WTC11 (cell line): ENCODE measurements at regions not wholly inside any gene's neighbourhood (a gene's known extent, or its start where the extent isn't known, plus 50 kb on each side); places are given as distances from the start of the nearest gene placed in this dataset.

Experiments
- ATAC-seq: fragments of 200-7000 bp; cut with Tn5 transposase; 2 replicates; pipeline ENCODE4 v1.10.0; 2021; ENCODE audit warnings: mild to moderate bottlenecking, moderate library complexity
- CTCF ChIA-PET: fragments of 300-600 bp; sonication (Branson Sonifier 250); formaldehyde crosslinking; loops from one replicate; lab custom pipeline; 2021; ENCODE audit warnings: antibody characterized with exemption; lab: Charles Lee
- POLR2A ChIA-PET: fragments of 350-600 bp; sonication (Branson Sonifier 250); formaldehyde crosslinking; loops from one replicate; lab custom pipeline; 2021; ENCODE audit warnings: antibody characterized with exemption; lab: Charles Lee
- DNase-seq: peaks from one replicate; pipeline ENCODE4 v3.0.0; 2021; ENCODE audit warnings: low spot score
- H3K27ac Mint-ChIP-seq: 2 replicates; pipeline ENCODE4 v1.8.0; 2021; ENCODE audit warnings: mixed read lengths
- H3K27me3 Mint-ChIP-seq: 2 replicates; pipeline ENCODE4 v1.8.0; 2021; ENCODE audit warnings: low read depth, mild to moderate bottlenecking, moderate library complexity, mixed read lengths
- H3K36me3 Mint-ChIP-seq: 2 replicates; pipeline ENCODE4 v1.8.0; 2021; ENCODE audit warnings: mixed read lengths
- H3K4me1 Mint-ChIP-seq: 2 replicates; pipeline ENCODE4 v1.8.0; 2022; ENCODE audit warnings: mixed read lengths
- H3K4me3 Mint-ChIP-seq: 2 replicates; pipeline ENCODE4 v1.8.0; 2021; ENCODE audit warnings: mild to moderate bottlenecking, moderate library complexity, mixed read lengths
- H3K9me3 Mint-ChIP-seq: 2 replicates; pipeline ENCODE4 v1.8.0; 2021; ENCODE audit warnings: mixed read lengths
- ESRRA ChIP-seq: sonication (generic); formaldehyde crosslinking; IDR thresholded peaks from 2 replicates; pipeline ENCODE4 v1.8.1; 2022; ENCODE audit warnings: mild to moderate bottlenecking, missing genetic modification reagents, borderline replicate concordance
- ETV6 ChIP-seq: sonication (generic); formaldehyde crosslinking; IDR thresholded peaks from 2 replicates; pipeline ENCODE4 v1.8.1; 2022; ENCODE audit warnings: mild to moderate bottlenecking, missing genetic modification reagents
- GABPB1 ChIP-seq: sonication (generic); formaldehyde crosslinking; IDR thresholded peaks from 2 replicates; pipeline ENCODE4 v1.8.1; 2023; ENCODE audit warnings: mild to moderate bottlenecking, missing genetic modification reagents
- GTF2I ChIP-seq: fragments of 250-450 bp; sonication (Bioruptor Pico); conservative IDR thresholded peaks from 2 replicates; pipeline ENCODE4 v1.4.0; 2021; ENCODE audit warnings: mild to moderate bottlenecking
- JAZF1 ChIP-seq: fragments of 250-450 bp; sonication (Bioruptor Pico); IDR thresholded peaks from 2 replicates; pipeline ENCODE4 v1.9.0; 2021; ENCODE audit warnings: moderate library complexity, mild to moderate bottlenecking, inconsistent platforms
- MXD4 ChIP-seq: fragments of 250-450 bp; sonication (Bioruptor Pico); IDR thresholded peaks from 2 replicates; pipeline ENCODE4 v1.8.0; 2021; ENCODE audit warnings: mild to moderate bottlenecking, moderate library complexity, borderline replicate concordance
- NFATC4 ChIP-seq: fragments of 250-450 bp; sonication (Bioruptor Pico); IDR thresholded peaks from 2 replicates; pipeline ENCODE4 v1.9.0; 2021; ENCODE audit warnings: mild to moderate bottlenecking
- NR1H2 ChIP-seq: sonication (generic); formaldehyde crosslinking; IDR thresholded peaks from 2 replicates; pipeline ENCODE4 v1.9.0; 2021; ENCODE audit warnings: mild to moderate bottlenecking, moderate library complexity, missing genetic modification reagents
- OVOL2 ChIP-seq: fragments of 250-450 bp; sonication (Bioruptor Pico); IDR thresholded peaks from 2 replicates; pipeline ENCODE4 v1.9.0; 2021; ENCODE audit warnings: mild to moderate bottlenecking, borderline replicate concordance
- RORB ChIP-seq: fragments of 250-450 bp; sonication (Bioruptor Pico); IDR thresholded peaks from 2 replicates; pipeline ENCODE4 v1.9.0; 2021; ENCODE audit warnings: mild to moderate bottlenecking
- SMAD3 ChIP-seq: sonication (generic); formaldehyde crosslinking; IDR thresholded peaks from 2 replicates; pipeline ENCODE4 v1.8.0; 2022; ENCODE audit warnings: missing genetic modification reagents, mild to moderate bottlenecking, borderline replicate concordance
- SMAD4 ChIP-seq: sonication (generic); formaldehyde crosslinking; IDR thresholded peaks from 2 replicates; pipeline ENCODE4 v1.8.0; 2022; ENCODE audit warnings: mild to moderate bottlenecking, missing genetic modification reagents
- SP1 ChIP-seq: sonication (generic); formaldehyde crosslinking; conservative IDR thresholded peaks from 2 replicates; pipeline ENCODE4 v1.8.1; 2022; ENCODE audit warnings: missing genetic modification reagents
- TEAD1 ChIP-seq: sonication (generic); formaldehyde crosslinking; IDR thresholded peaks from 2 replicates; pipeline ENCODE4 v1.8.0; 2022; ENCODE audit warnings: mild to moderate bottlenecking, missing genetic modification reagents
- TP53 ChIP-seq: sonication (generic); formaldehyde crosslinking; IDR thresholded peaks from 2 replicates; pipeline ENCODE4 v1.8.1; 2023; ENCODE audit warnings: mild to moderate bottlenecking, missing genetic modification reagents
- ZNF317 ChIP-seq: sonication (generic); formaldehyde crosslinking; IDR thresholded peaks from 2 replicates; pipeline ENCODE4 v1.8.1; 2023; ENCODE audit warnings: low read depth, mild to moderate bottlenecking, moderate library complexity, missing genetic modification reagents, borderline replicate concordance
- ZNF396 ChIP-seq: fragments of 250-450 bp; sonication (Bioruptor Pico); IDR thresholded peaks from 2 replicates; pipeline ENCODE4 v1.8.0; 2021; ENCODE audit warnings: mild to moderate bottlenecking, moderate library complexity, borderline replicate concordance
- TF ChIP-seq, protein P1 (sequence below): sonication (generic); formaldehyde crosslinking; IDR thresholded peaks from 2 replicates; pipeline ENCODE4 v1.8.1; 2023; ENCODE audit warnings: mild to moderate bottlenecking, missing genetic modification reagents
- TF ChIP-seq, protein P2 (sequence below): sonication (generic); formaldehyde crosslinking; conservative IDR thresholded peaks from 2 replicates; pipeline ENCODE4 v1.8.1; 2022; ENCODE audit warnings: mild to moderate bottlenecking, missing genetic modification reagents
- TF ChIP-seq, protein P3 (sequence below): sonication (generic); formaldehyde crosslinking; IDR thresholded peaks from 2 replicates; pipeline ENCODE4 v1.8.1; 2023; ENCODE audit warnings: mild to moderate bottlenecking, missing genetic modification reagents, moderate library complexity
- TF ChIP-seq, protein P4 (sequence below): fragments of 250-450 bp; sonication (Bioruptor Pico); IDR thresholded peaks from 2 replicates; pipeline ENCODE4 v1.9.0; 2021; ENCODE audit warnings: mild to moderate bottlenecking
- TF ChIP-seq, protein P5 (sequence below): fragments of 250-450 bp; sonication (Bioruptor Pico); IDR thresholded peaks from 2 replicates; pipeline ENCODE4 v1.9.0; 2021; ENCODE audit warnings: mild to moderate bottlenecking, borderline replicate concordance
- TF ChIP-seq, protein P6 (sequence below): sonication (generic); formaldehyde crosslinking; IDR thresholded peaks from 2 replicates; pipeline ENCODE4 v1.8.1; 2023; ENCODE audit warnings: mild to moderate bottlenecking, moderate library complexity, missing genetic modification reagents
- TF ChIP-seq, protein P7 (sequence below): sonication (generic); formaldehyde crosslinking; IDR thresholded peaks from 2 replicates; pipeline ENCODE4 v1.8.1; 2023; ENCODE audit warnings: mild to moderate bottlenecking, missing genetic modification reagents, moderate library complexity
- TF ChIP-seq, protein P8 (sequence below): sonication (generic); formaldehyde crosslinking; IDR thresholded peaks from 2 replicates; pipeline ENCODE4 v1.8.1; 2022; ENCODE audit warnings: mild to moderate bottlenecking, missing genetic modification reagents, moderate library complexity, borderline replicate concordance

DNA sequence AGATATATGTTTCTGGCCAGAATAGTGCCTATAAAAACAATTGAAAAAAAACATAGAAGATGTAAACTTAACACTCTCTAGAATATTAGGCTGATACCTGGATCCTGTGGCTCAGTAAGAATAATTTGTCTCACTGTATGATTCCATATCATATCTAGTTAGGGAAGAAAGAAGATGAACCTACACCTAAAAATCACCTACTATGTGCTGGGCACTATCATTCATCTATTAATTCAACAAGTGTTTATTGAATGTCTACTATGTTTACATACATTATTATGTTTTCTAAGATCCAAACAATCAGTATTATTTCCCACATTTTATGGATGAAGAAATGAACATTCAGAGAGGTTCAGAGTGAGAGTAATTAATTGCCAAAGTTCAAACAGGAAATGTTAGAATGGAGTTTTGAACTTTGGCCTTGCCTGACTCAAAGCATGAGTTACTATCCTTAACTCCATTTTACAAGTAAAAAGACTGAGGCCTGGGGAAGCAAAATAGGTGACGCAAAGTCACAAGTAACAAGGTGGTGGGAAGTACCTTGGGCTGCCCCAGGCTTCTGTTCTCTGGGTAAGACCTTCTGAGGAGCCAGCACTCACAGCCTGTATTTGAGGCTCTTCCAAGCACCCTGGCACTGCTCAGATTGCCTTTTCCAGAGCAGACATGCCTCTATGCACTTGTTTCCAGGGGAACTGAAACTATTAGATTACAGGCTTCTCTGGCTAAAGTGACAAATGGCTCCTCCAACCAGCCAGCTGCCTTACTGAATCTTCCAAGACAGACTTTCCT lies 111.1 kb upstream of the ACSL4 start:
- Mint-ChIP-seq H3K36me3 (no peaks in the 10 kb centered on the region), H3K27ac (no peak overlapping the region), H3K4me3 (no peak overlapping the region), H3K27me3 (no peaks in the 10 kb centered on the region), H3K9me3 (no peaks in the 10 kb centered on the region), H3K4me1 (peaks cover 20% of the 10 kb centered on the region)
- ATAC-seq (no peak), DNase-seq (no peak)
- ChIA-PET POLR2A (no interaction called here), CTCF (interaction anchor here (1.9 kb wide), 1 partner anchor 13 kb away, joined by 5 read pairs; no protein-coding TSS in a partner anchor)
- TF ChIP-seq OVOL2 (no peak), SMAD4 (CRISPR knock-in tag) (no peak), ZNF396 (CRISPR knock-in tag) (no peak), JAZF1 (CRISPR knock-in tag) (no peak), TEAD1 (no peak), TP53 (CRISPR knock-in tag) (no peak), GTF2I (no peak), SP1 (CRISPR knock-in tag) (no peak), ETV6 (CRISPR knock-in tag) (no peak)
- TF ChIP-seq, protein P1, sequence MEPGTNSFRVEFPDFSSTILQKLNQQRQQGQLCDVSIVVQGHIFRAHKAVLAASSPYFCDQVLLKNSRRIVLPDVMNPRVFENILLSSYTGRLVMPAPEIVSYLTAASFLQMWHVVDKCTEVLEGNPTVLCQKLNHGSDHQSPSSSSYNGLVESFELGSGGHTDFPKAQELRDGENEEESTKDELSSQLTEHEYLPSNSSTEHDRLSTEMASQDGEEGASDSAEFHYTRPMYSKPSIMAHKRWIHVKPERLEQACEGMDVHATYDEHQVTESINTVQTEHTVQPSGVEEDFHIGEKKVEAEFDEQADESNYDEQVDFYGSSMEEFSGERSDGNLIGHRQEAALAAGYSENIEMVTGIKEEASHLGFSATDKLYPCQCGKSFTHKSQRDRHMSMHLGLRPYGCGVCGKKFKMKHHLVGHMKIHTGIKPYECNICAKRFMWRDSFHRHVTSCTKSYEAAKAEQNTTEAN (CRISPR knock-in tag): no peak
- TF ChIP-seq, protein P2, sequence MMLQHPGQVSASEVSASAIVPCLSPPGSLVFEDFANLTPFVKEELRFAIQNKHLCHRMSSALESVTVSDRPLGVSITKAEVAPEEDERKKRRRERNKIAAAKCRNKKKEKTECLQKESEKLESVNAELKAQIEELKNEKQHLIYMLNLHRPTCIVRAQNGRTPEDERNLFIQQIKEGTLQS (CRISPR knock-in tag): no peak
- TF ChIP-seq, protein P3, sequence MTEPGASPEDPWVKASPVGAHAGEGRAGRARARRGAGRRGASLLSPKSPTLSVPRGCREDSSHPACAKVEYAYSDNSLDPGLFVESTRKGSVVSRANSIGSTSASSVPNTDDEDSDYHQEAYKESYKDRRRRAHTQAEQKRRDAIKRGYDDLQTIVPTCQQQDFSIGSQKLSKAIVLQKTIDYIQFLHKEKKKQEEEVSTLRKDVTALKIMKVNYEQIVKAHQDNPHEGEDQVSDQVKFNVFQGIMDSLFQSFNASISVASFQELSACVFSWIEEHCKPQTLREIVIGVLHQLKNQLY (CRISPR knock-in tag): no peak
- TF ChIP-seq, protein P4, sequence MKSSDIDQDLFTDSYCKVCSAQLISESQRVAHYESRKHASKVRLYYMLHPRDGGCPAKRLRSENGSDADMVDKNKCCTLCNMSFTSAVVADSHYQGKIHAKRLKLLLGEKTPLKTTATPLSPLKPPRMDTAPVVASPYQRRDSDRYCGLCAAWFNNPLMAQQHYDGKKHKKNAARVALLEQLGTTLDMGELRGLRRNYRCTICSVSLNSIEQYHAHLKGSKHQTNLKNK: no peak
- TF ChIP-seq, protein P5, sequence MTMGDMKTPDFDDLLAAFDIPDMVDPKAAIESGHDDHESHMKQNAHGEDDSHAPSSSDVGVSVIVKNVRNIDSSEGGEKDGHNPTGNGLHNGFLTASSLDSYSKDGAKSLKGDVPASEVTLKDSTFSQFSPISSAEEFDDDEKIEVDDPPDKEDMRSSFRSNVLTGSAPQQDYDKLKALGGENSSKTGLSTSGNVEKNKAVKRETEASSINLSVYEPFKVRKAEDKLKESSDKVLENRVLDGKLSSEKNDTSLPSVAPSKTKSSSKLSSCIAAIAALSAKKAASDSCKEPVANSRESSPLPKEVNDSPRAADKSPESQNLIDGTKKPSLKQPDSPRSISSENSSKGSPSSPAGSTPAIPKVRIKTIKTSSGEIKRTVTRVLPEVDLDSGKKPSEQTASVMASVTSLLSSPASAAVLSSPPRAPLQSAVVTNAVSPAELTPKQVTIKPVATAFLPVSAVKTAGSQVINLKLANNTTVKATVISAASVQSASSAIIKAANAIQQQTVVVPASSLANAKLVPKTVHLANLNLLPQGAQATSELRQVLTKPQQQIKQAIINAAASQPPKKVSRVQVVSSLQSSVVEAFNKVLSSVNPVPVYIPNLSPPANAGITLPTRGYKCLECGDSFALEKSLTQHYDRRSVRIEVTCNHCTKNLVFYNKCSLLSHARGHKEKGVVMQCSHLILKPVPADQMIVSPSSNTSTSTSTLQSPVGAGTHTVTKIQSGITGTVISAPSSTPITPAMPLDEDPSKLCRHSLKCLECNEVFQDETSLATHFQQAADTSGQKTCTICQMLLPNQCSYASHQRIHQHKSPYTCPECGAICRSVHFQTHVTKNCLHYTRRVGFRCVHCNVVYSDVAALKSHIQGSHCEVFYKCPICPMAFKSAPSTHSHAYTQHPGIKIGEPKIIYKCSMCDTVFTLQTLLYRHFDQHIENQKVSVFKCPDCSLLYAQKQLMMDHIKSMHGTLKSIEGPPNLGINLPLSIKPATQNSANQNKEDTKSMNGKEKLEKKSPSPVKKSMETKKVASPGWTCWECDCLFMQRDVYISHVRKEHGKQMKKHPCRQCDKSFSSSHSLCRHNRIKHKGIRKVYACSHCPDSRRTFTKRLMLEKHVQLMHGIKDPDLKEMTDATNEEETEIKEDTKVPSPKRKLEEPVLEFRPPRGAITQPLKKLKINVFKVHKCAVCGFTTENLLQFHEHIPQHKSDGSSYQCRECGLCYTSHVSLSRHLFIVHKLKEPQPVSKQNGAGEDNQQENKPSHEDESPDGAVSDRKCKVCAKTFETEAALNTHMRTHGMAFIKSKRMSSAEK: no peak
- TF ChIP-seq, protein P6, sequence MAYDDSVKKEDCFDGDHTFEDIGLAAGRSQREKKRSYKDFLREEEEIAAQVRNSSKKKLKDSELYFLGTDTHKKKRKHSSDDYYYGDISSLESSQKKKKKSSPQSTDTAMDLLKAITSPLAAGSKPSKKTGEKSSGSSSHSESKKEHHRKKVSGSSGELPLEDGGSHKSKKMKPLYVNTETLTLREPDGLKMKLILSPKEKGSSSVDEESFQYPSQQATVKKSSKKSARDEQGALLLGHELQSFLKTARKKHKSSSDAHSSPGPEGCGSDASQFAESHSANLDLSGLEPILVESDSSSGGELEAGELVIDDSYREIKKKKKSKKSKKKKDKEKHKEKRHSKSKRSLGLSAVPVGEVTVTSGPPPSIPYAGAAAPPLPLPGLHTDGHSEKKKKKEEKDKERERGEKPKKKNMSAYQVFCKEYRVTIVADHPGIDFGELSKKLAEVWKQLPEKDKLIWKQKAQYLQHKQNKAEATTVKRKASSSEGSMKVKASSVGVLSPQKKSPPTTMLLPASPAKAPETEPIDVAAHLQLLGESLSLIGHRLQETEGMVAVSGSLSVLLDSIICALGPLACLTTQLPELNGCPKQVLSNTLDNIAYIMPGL: no peak

DNA sequence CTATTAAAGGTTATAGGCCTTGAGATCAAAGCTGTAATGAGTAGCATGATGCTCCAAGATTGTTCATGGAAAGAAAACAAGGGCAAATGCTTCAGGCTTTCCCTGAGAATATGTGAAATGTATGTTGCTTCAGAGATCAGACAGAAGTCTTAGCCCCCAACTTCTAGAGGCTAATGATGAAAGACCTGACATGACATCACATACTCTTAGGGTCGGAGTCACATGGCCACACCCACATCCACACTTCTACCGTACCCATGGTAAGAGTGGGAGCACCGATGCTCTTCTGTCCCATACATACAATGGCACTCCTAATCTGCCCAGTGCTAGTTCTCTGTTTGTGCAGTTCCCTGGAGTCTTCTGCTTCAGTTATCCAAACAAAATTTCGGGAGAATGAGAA lies 111.9 kb upstream of the ACSL4 start:
- Mint-ChIP-seq H3K36me3 (no peaks in the 10 kb centered on the region), H3K27me3 (no peaks in the 10 kb centered on the region), H3K9me3 (no peaks in the 10 kb centered on the region), H3K27ac (no peak overlapping the region), H3K4me1 (peaks cover 24% of the 10 kb centered on the region), H3K4me3 (no peak overlapping the region)
- CTCF ChIA-PET: interaction anchor here (1.9 kb wide), 1 partner anchor 12 kb away, joined by 5 read pairs; no protein-coding TSS in a partner anchor
- POLR2A ChIA-PET: no interaction called here
- ATAC-seq (no peak), DNase-seq (no peak)
- no peak for TF ChIP-seq SMAD3 (CRISPR knock-in tag)
- TF ChIP-seq NFATC4: no peak
- no peak for TF ChIP-seq ESRRA
- no peak for TF ChIP-seq NR1H2 (CRISPR knock-in tag)
- TF ChIP-seq, protein P7, sequence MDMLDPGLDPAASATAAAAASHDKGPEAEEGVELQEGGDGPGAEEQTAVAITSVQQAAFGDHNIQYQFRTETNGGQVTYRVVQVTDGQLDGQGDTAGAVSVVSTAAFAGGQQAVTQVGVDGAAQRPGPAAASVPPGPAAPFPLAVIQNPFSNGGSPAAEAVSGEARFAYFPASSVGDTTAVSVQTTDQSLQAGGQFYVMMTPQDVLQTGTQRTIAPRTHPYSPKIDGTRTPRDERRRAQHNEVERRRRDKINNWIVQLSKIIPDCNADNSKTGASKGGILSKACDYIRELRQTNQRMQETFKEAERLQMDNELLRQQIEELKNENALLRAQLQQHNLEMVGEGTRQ (CRISPR knock-in tag): no peak
- no peak for TF ChIP-seq GABPB1 (CRISPR knock-in tag)
- TF ChIP-seq, protein P8, sequence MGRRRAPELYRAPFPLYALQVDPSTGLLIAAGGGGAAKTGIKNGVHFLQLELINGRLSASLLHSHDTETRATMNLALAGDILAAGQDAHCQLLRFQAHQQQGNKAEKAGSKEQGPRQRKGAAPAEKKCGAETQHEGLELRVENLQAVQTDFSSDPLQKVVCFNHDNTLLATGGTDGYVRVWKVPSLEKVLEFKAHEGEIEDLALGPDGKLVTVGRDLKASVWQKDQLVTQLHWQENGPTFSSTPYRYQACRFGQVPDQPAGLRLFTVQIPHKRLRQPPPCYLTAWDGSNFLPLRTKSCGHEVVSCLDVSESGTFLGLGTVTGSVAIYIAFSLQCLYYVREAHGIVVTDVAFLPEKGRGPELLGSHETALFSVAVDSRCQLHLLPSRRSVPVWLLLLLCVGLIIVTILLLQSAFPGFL (CRISPR knock-in tag): no peak
- no peak for TF ChIP-seq MXD4 (CRISPR knock-in tag)
- TF ChIP-seq, protein P4: no peak
- no peak for TF ChIP-seq ZNF317 (CRISPR knock-in tag)
- TF ChIP-seq JAZF1 (CRISPR knock-in tag): no peak
- TF ChIP-seq RORB: no peak
